K562 (cell line): ENCODE measurements at regions not wholly inside any gene's neighbourhood (a gene's known extent, or its start where the extent isn't known, plus 50 kb on each side); places are given as distances from the start of the nearest gene placed in this dataset.

Experiments used
- ATAC-seq: fragments of 200-7000 bp; cut with Tn5 transposase; 3 replicates; pipeline ENCODE4 v1.9.1; 2020; ENCODE audit warnings: moderate library complexity
- BruUV-seq: library from RNA; stranded (reverse); fragments of 400-500 nt; replicated peaks from 2 replicates; lab custom pipeline; 2021; lab: Mats Ljungman, UMichigan
- CTCF ChIA-PET: fragments of 300-600 bp; formaldehyde crosslinking; extraction: SDS; loops from one replicate; lab custom pipeline; 2021; ENCODE audit warnings: low intra/inter-chr PET ratio; lab: Yijun Ruan, JAX
- POLR2A ChIA-PET: fragments of 300-600, 350-650 bp; sonication (Branson Sonifier 250); formaldehyde crosslinking; extraction: SDS; loops from one replicate; lab custom pipeline; 2021; ENCODE audit warnings: antibody characterized with exemption, inconsistent platforms; lab: Yijun Ruan, JAX
- DNase-seq, 4 experiments: peaks; one replicate each; pipeline versions ENCODE4 v3.0.0 to v3.0.0-alpha.2; 2011 to 2018; ENCODE audit warnings: low spot score in 3 of 4, mixed read lengths in 3 of 4; ENCODE audit errors: extremely low read depth in 1 of 4
- FAIRE-seq: peaks from 2 replicates; lab custom pipeline; 2011; peaks lifted over from hg19 to GRCh38; lab: Jason Lieb, UNC
- H2AFZ ChIP-seq: 2 replicates; pipeline ENCODE4 v1.6.0; 2011; ENCODE audit warnings: low read depth, low read length, control low read depth, inconsistent platforms
- H3K27ac ChIP-seq: fragments of 200-600 bp; 3 replicates; pipeline ENCODE4 v1.8.0; 2011; ENCODE audit warnings: low read depth, mild to moderate bottlenecking, control low read depth, inconsistent platforms, low read length, moderate library complexity, mixed read lengths; ENCODE audit errors: extremely low read depth
- H3K27me3 ChIP-seq, 2 experiments: fragments of 300-600 bp in 1 of 2; 2 replicates in 1 of 2; 3 replicates in 1 of 2; pipeline versions ENCODE4 v1.6.0 to v1.8.0; 2011; ENCODE audit warnings: inconsistent platforms in 2 of 2, low read length in 2 of 2, mild to moderate bottlenecking in 1 of 2, mixed read lengths in 1 of 2, moderate library complexity in 1 of 2; ENCODE audit not compliant: control insufficient read depth in 2 of 2, insufficient read depth in 2 of 2
- H3K36me3 ChIP-seq: fragments of 300-600 bp; 3 replicates; pipeline ENCODE4 v1.8.0; 2011; ENCODE audit warnings: mild to moderate bottlenecking, low read length, inconsistent platforms; ENCODE audit not compliant: control insufficient read depth, insufficient read depth
- H3K4me1 ChIP-seq, 2 experiments: fragments of 200-600 bp in 1 of 2; replicated peaks in 1 of 2; 2 replicates in 1 of 2; 3 replicates in 1 of 2; pipeline versions ENCODE4 v1.5.1 to v1.8.0; 2011; ENCODE audit warnings: inconsistent platforms in 2 of 2, low read length in 2 of 2, mild to moderate bottlenecking in 1 of 2, mixed read lengths in 1 of 2, moderate library complexity in 1 of 2; ENCODE audit not compliant: control insufficient read depth in 2 of 2, insufficient read depth in 2 of 2
- H3K4me2 ChIP-seq: 2 replicates; pipeline ENCODE4 v1.6.1; 2011; ENCODE audit warnings: low read length, control low read depth, inconsistent platforms, mixed read lengths; ENCODE audit not compliant: insufficient read depth
- H3K4me3 ChIP-seq: fragments of 200-600 bp; sonication (generic), shearing (Covaris generic); 2 replicates; pipeline ENCODE4 v1.5.1; 2016; ENCODE audit warnings: control low read depth, inconsistent platforms
- H3K79me2 ChIP-seq: fragments of 200-600 bp; 3 replicates; pipeline ENCODE4 v1.8.0; 2011; ENCODE audit warnings: low read length, inconsistent platforms; ENCODE audit not compliant: control insufficient read depth, insufficient read depth
- H3K9ac ChIP-seq, 2 experiments: 2 replicates each; pipeline versions ENCODE4 v1.6.0 to v1.6.1; 2011; ENCODE audit warnings: low read depth in 2 of 2, low read length in 2 of 2, control low read depth in 1 of 2, inconsistent platforms in 1 of 2, mild to moderate bottlenecking in 1 of 2, mixed read lengths in 1 of 2; ENCODE audit not compliant: insufficient read depth in 1 of 2
- H3K9me1 ChIP-seq: one replicate; pipeline ENCODE4 v1.6.0; 2011; ENCODE audit warnings: inconsistent platforms, mild to moderate bottlenecking, low read length, moderate library complexity; ENCODE audit not compliant: control insufficient read depth, insufficient read depth
- H3K9me3 ChIP-seq: replicated peaks from 2 replicates; pipeline ENCODE4 v1.5.1; 2011; ENCODE audit warnings: low read depth, low read length, inconsistent platforms; ENCODE audit not compliant: control insufficient read depth, insufficient read depth
- H4K20me1 ChIP-seq: replicated peaks from 2 replicates; pipeline ENCODE4 v1.6.1; 2011; ENCODE audit warnings: low read length, inconsistent platforms, mixed read lengths; ENCODE audit not compliant: control insufficient read depth, insufficient read depth
- BRF1 ChIP-seq: IDR thresholded peaks from 3 replicates; pipeline ENCODE4 v1.6.1; 2011; ENCODE audit warnings: borderline replicate concordance, mild to moderate bottlenecking; ENCODE audit not compliant: insufficient read length; ENCODE audit errors: extremely low read depth
- NFIX ChIP-seq: fragments of 250-450 bp; sonication (Bioruptor Pico); IDR thresholded peaks from 2 replicates; pipeline ENCODE4 v1.4.0; 2020; ENCODE audit warnings: low read depth, mild to moderate bottlenecking, moderate library complexity
- SIX5 ChIP-seq, 2 experiments: IDR thresholded peaks; 2 replicates each; pipeline ENCODE4 v1.6.1; 2011; ENCODE audit warnings: low read length in 2 of 2, borderline replicate concordance in 1 of 2, low read depth in 1 of 2, mild to moderate bottlenecking in 1 of 2, moderate library complexity in 1 of 2; ENCODE audit not compliant: insufficient read depth in 1 of 2
- ZNF561 ChIP-seq: fragments of 450-650 bp; formaldehyde crosslinking; conservative IDR thresholded peaks from 2 replicates; pipeline ENCODE4 v1.4.0; 2020; ENCODE audit warnings: mild to moderate bottlenecking, moderate library complexity
- ZNF639 ChIP-seq, 2 experiments: fragments of 200-800 bp in 1 of 2; sonication (Bioruptor generic) in 1 of 2; sonication (generic) in 1 of 2; formaldehyde crosslinking in 1 of 2; IDR thresholded peaks in 1 of 2; conservative IDR thresholded peaks in 1 of 2; 2 replicates each; pipeline versions ENCODE4 v1.5.0 to v1.6.1; 2016 to 2020; ENCODE audit warnings: missing compliant biosample characterization in 1 of 2, missing genetic modification characterization in 1 of 2, missing genetic modification reagents in 1 of 2
- ZNF707 ChIP-seq: fragments of 250-450 bp; sonication (Bioruptor Pico); conservative IDR thresholded peaks from 2 replicates; pipeline ENCODE4 v1.8.0; 2022; ENCODE audit warnings: inconsistent platforms, mild to moderate bottlenecking, moderate library complexity
- in situ Hi-C: fragments of 300-500 bp; cut with MboI; formaldehyde crosslinking; loops from 4 replicates; pipeline ENCODE4 v1.15.0; 2018; ENCODE audit warnings: inconsistent platforms, mixed read lengths
- intact Hi-C: fragments of 100-400 bp; cut with micrococcal nuclease; formaldehyde crosslinking; loops from 2 replicates; pipeline ENCODE4 v1.14.2; 2022

- no peak for TF ChIP-seq ZNF639 (CRISPR knock-in tag; conservative IDR thresholded peaks at IDR 0.05 in 1 of 2, IDR thresholded peaks at IDR 0.05 in 1 of 2)
- no peak for TF ChIP-seq SIX5 (IDR thresholded peaks at IDR 0.05; ENCODE audit: borderline replicate concordance in 1 of 2, insufficient read depth in 1 of 2, low read depth in 1 of 2, low read length in 2 of 2)
- no peak for TF ChIP-seq NFIX (CRISPR knock-in tag)
- TF ChIP-seq ZNF561 = no peak
Observed at GRCh38 chr13:76127922-76128321, 491.8 kb downstream of the LMO7 start (continued).

- Histone ChIP-seq H3K4me2 (no peak overlapping the region), H3K4me3 (no peak overlapping the region), H3K9me1 (no peaks in the 10 kb centered on the region), H3K9ac (no peak overlapping the region), H3K9me3 (no peaks in the 10 kb centered on the region), H3K27me3 (no peaks in the 10 kb centered on the region), H3K79me2 (no peaks in the 10 kb centered on the region), H3K27ac (no peak overlapping the region)
- BruUV-seq = no TSS peak
- DNase-seq (no peak), FAIRE-seq (no peak)
- ChIA-PET POLR2A (no interaction called here), CTCF (no interaction called here)
- in situ Hi-C loops = no loop called here
- TF ChIP-seq ZNF707 (CRISPR knock-in tag) (peak; percentile 88), BRF1 (no peak)
- TF ChIP-seq, all 486 proteins: peak for 1
- intact Hi-C loops = no loop called here
- H3K36me3 ChIP-seq = no peaks in the 10 kb centered on the region
- no peaks in the 10 kb centered on the region for H4K20me1 ChIP-seq
- no peaks in the 10 kb centered on the region for H3K4me1 ChIP-seq
- no peak overlapping the region for H2AFZ ChIP-seq
- no peak for ATAC-seq
Observed at GRCh38 chr13:76123548-76123947, 487.4 kb downstream of the LMO7 start.
